H1 (cell line): ENCODE measurements at regions not wholly inside any gene's neighbourhood (a gene's known extent, or its start where the extent isn't known, plus 50 kb on each side); places are given as distances from the start of the nearest gene placed in this dataset.

Experiments
- CTCF ChIA-PET: fragments of 300-600 bp; sonication (Branson Sonifier 250); formaldehyde crosslinking; loops from one replicate; lab custom pipeline; 2021; ENCODE audit not compliant: partially characterized antibody; lab: Charles Lee
- POLR2A ChIA-PET: fragments of 300-600 bp; sonication (Branson Sonifier 250); formaldehyde crosslinking; loops from one replicate; lab custom pipeline; 2021; ENCODE audit warnings: inconsistent platforms; ENCODE audit not compliant: partially characterized antibody; lab: Charles Lee
- DNase-seq, 2 experiments: peaks; one replicate each; pipeline versions ENCODE4 v3.0.0 to v3.0.0-alpha.2; 2010 to 2022; ENCODE audit warnings: low spot score in 2 of 2, low read depth in 1 of 2, mixed read lengths in 1 of 2
- FAIRE-seq: peaks from 2 replicates; lab custom pipeline; 2011; peaks lifted over from hg19 to GRCh38; lab: Jason Lieb, UNC
- H2AFZ ChIP-seq: 2 replicates; pipeline ENCODE4 v1.8.1; 2012; ENCODE audit warnings: low read length, inconsistent platforms
- H2AK5ac ChIP-seq: 2 replicates; pipeline ENCODE4 v1.6.1; 2013; ENCODE audit warnings: low read depth, low read length
- H2BK120ac ChIP-seq: replicated peaks from 2 replicates; pipeline ENCODE3; 2013; ENCODE audit warnings: low read depth, low read length, inconsistent platforms
- H2BK12ac ChIP-seq: 2 replicates; pipeline ENCODE4 v1.6.1; 2013; ENCODE audit warnings: low read depth, low read length
- H2BK15ac ChIP-seq: 2 replicates; pipeline ENCODE4 v1.6.1; 2013; ENCODE audit warnings: low read length
- H2BK20ac ChIP-seq: 2 replicates; pipeline ENCODE4 v1.6.1; 2013; ENCODE audit warnings: low read length
- H2BK5ac ChIP-seq: 2 replicates; pipeline ENCODE4 v1.6.1; 2013; ENCODE audit warnings: low read depth, low read length
- H3K14ac ChIP-seq: 2 replicates; pipeline ENCODE4 v1.6.1; 2013; ENCODE audit warnings: inconsistent platforms; ENCODE audit not compliant: insufficient read length
- H3K18ac ChIP-seq: 2 replicates; pipeline ENCODE4 v1.6.1; 2013; ENCODE audit warnings: low read length; ENCODE audit errors: extremely low read depth
- H3K23ac ChIP-seq: 2 replicates; pipeline ENCODE4 v1.6.1; 2013; ENCODE audit warnings: inconsistent platforms; ENCODE audit not compliant: insufficient read length
- H3K23me2 ChIP-seq: 2 replicates; pipeline ENCODE4 v1.6.1; 2013; ENCODE audit warnings: low read depth, low read length
- H3K27ac ChIP-seq: 2 replicates; pipeline ENCODE4 v1.6.1; 2011; ENCODE audit warnings: low read depth, low read length, inconsistent platforms
- H3K27me3 ChIP-seq, 4 experiments: replicated peaks in 1 of 4; 1 replicate in 1 of 4; 2 replicates in 3 of 4; pipeline versions ENCODE4 v1.6.1 to v1.8.1; 2011 to 2013; ENCODE audit warnings: low read length in 3 of 4, mild to moderate bottlenecking in 3 of 4, inconsistent platforms in 2 of 4, mixed read lengths in 2 of 4, moderate library complexity in 1 of 4; ENCODE audit not compliant: control insufficient read depth in 3 of 4, insufficient read depth in 3 of 4; ENCODE audit errors: extremely low read depth in 1 of 4
- H3K36me3 ChIP-seq, 4 experiments: 2 replicates each; pipeline versions ENCODE4 v1.6.1 to v1.8.1; 2011 to 2013; ENCODE audit warnings: mild to moderate bottlenecking in 4 of 4, low read length in 3 of 4, moderate library complexity in 2 of 4, control low read depth in 1 of 4, inconsistent platforms in 1 of 4; ENCODE audit not compliant: insufficient read depth in 4 of 4, control insufficient read depth in 2 of 4
- H3K4ac ChIP-seq: replicated peaks from 2 replicates; pipeline ENCODE3; 2013; ENCODE audit warnings: low read length, low read depth, mixed read lengths, inconsistent platforms; ENCODE audit not compliant: insufficient read length
- H3K4me1 ChIP-seq, 4 experiments: replicated peaks in 1 of 4; 1 replicate in 1 of 4; 2 replicates in 3 of 4; pipeline versions ENCODE4 v1.6.1 to v1.8.1; 2011 to 2013; ENCODE audit warnings: low read length in 3 of 4, inconsistent platforms in 2 of 4, mixed read lengths in 1 of 4; ENCODE audit not compliant: insufficient read depth in 4 of 4, control insufficient read depth in 3 of 4
- H3K4me2 ChIP-seq, 2 experiments: 2 replicates each; pipeline versions ENCODE4 v1.6.1 to v1.8.1; 2011 to 2013; ENCODE audit warnings: low read depth in 2 of 2, low read length in 2 of 2, control low read depth in 1 of 2, inconsistent platforms in 1 of 2, mild to moderate bottlenecking in 1 of 2; ENCODE audit not compliant: insufficient read depth in 1 of 2
- H3K4me3 ChIP-seq, 4 experiments: fragments of 200-600, 300-600 bp in 1 of 4; sonication (generic), shearing (Covaris generic), sonication (Bioruptor Twin) in 1 of 4; 2 replicates each; pipeline versions ENCODE4 v1.5.1 to v1.8.1; 2011 to 2016; ENCODE audit warnings: low read length in 4 of 4, low read depth in 3 of 4, control low read depth in 2 of 4, inconsistent platforms in 2 of 4, mild to moderate bottlenecking in 2 of 4, mixed read lengths in 1 of 4, moderate library complexity in 1 of 4; ENCODE audit not compliant: insufficient read depth in 2 of 4; ENCODE audit errors: extremely low read depth in 1 of 4
- H3K56ac ChIP-seq: replicated peaks from 2 replicates; pipeline ENCODE3; 2013; ENCODE audit warnings: low read depth, mild to moderate bottlenecking, mixed read lengths, low read length, inconsistent platforms; ENCODE audit not compliant: insufficient read length
- H3K79me1 ChIP-seq: 2 replicates; pipeline ENCODE4 v1.6.1; 2013; ENCODE audit warnings: low read depth, low read length, control low read depth
- H3K79me2 ChIP-seq, 2 experiments: 2 replicates each; pipeline versions ENCODE4 v1.6.1 to v1.8.1; 2012 to 2013; ENCODE audit warnings: low read length in 2 of 2, mild to moderate bottlenecking in 2 of 2, inconsistent platforms in 1 of 2; ENCODE audit not compliant: insufficient read depth in 2 of 2, control insufficient read depth in 1 of 2
- H3K9ac ChIP-seq, 4 experiments: replicated peaks in 1 of 4; 1 replicate in 1 of 4; 2 replicates in 3 of 4; pipeline versions ENCODE4 v1.6.1 to v1.8.1; 2011 to 2013; ENCODE audit warnings: low read depth in 3 of 4, low read length in 3 of 4, control low read depth in 2 of 4, mild to moderate bottlenecking in 2 of 4, moderate library complexity in 2 of 4, inconsistent platforms in 1 of 4; ENCODE audit errors: extremely low read depth in 1 of 4
- H3K9me3 ChIP-seq, 2 experiments: 2 replicates each; pipeline versions ENCODE4 v1.6.1 to v1.8.1; 2012 to 2013; ENCODE audit warnings: mild to moderate bottlenecking in 2 of 2, moderate library complexity in 2 of 2, control low read depth in 1 of 2, inconsistent platforms in 1 of 2, low read depth in 1 of 2, low read length in 1 of 2, mixed read lengths in 1 of 2; ENCODE audit not compliant: insufficient read depth in 2 of 2
- H4K20me1 ChIP-seq, 2 experiments: replicated peaks in 1 of 2; 2 replicates each; pipeline versions ENCODE3 to v1.8.1; 2011 to 2013; ENCODE audit warnings: inconsistent platforms in 2 of 2, low read length in 2 of 2, mild to moderate bottlenecking in 1 of 2; ENCODE audit not compliant: insufficient read depth in 2 of 2, control insufficient read depth in 1 of 2
- H4K5ac ChIP-seq: 2 replicates; pipeline ENCODE4 v1.6.1; 2013; ENCODE audit warnings: low read length, low read depth, mixed read lengths, inconsistent platforms; ENCODE audit not compliant: insufficient read length
- H4K8ac ChIP-seq: 2 replicates; pipeline ENCODE4 v1.8.0; 2013; ENCODE audit warnings: mild to moderate bottlenecking, moderate library complexity, low read length, inconsistent platforms; ENCODE audit not compliant: insufficient read depth; ENCODE audit errors: extremely low read depth
- H4K91ac ChIP-seq: replicated peaks from 2 replicates; pipeline ENCODE3; 2013; ENCODE audit warnings: low read length, mixed read lengths, inconsistent platforms; ENCODE audit not compliant: insufficient read length
- BCL11A ChIP-seq, 2 experiments: IDR thresholded peaks; one replicate each; pipeline ENCODE4 v1.6.1; 2011; ENCODE audit warnings: low read depth in 2 of 2, low read length in 2 of 2, mild to moderate bottlenecking in 2 of 2
- CTBP2 ChIP-seq: IDR thresholded peaks from 2 replicates; pipeline ENCODE4 v1.7.0; 2011; ENCODE audit warnings: borderline replicate concordance, mild to moderate bottlenecking, moderate library complexity, mixed read lengths, low read length; ENCODE audit not compliant: insufficient read depth, insufficient read length
- EGR1 ChIP-seq: IDR thresholded peaks from 2 replicates; pipeline ENCODE4 v1.6.1; 2011; ENCODE audit warnings: low read depth, low read length, borderline replicate concordance
- HDAC2 ChIP-seq, 2 experiments: fragments of 300-600 bp in 1 of 2; sonication (generic) in 1 of 2; IDR thresholded peaks; 2 replicates each; pipeline ENCODE4 v1.6.1; 2011 to 2012; ENCODE audit warnings: low read depth in 2 of 2, low read length in 2 of 2, mild to moderate bottlenecking in 2 of 2, moderate library complexity in 2 of 2, borderline replicate concordance in 1 of 2, inconsistent platforms in 1 of 2
- RAD21 ChIP-seq, 2 experiments: IDR thresholded peaks in 1 of 2; conservative IDR thresholded peaks in 1 of 2; 2 replicates each; pipeline ENCODE4 v1.6.1; 2011; ENCODE audit warnings: low read depth in 2 of 2, low read length in 2 of 2, improper control_type of control experiment in 1 of 2, inconsistent platforms in 1 of 2, mild to moderate bottlenecking in 1 of 2, moderate library complexity in 1 of 2
- RBBP5 ChIP-seq: IDR thresholded peaks from 2 replicates; pipeline ENCODE4 v1.7.1; 2012; ENCODE audit warnings: low read depth, mild to moderate bottlenecking, inconsistent platforms, low read length, moderate library complexity, borderline replicate concordance
- SP1 ChIP-seq: IDR thresholded peaks from 2 replicates; pipeline ENCODE4 v1.6.1; 2011; ENCODE audit warnings: low read depth, low read length
- TBP ChIP-seq: IDR thresholded peaks from 2 replicates; pipeline ENCODE4 v1.6.1; 2011; ENCODE audit warnings: low read depth, low read length, improper control_type of control experiment
- TEAD4 ChIP-seq: IDR thresholded peaks from 2 replicates; pipeline ENCODE4 v1.6.1; 2012; ENCODE audit warnings: low read depth, low read length, inconsistent platforms, mixed read lengths
- WGBS, 2 experiments: shearing (Covaris generic) in 1 of 2; methylation state at CpG; one replicate each; pipeline versions ENCODE4 v1.1.6 to v1.1.7; 2013 to 2015; ENCODE audit warnings: low lambda C conversion rate in 2 of 2, mixed read lengths in 2 of 2, inconsistent platforms in 1 of 2, low coverage in 1 of 2, missing lambda C conversion rate in 1 of 2; ENCODE audit not compliant: insufficient replicate concordance in 2 of 2, insufficient coverage in 1 of 2, insufficient read length in 1 of 2; ENCODE audit errors: extremely low coverage in 1 of 2, missing lambda C conversion rate in 1 of 2; 5-methylcytosine and 5-hydroxymethylcytosine counted together
- TF ChIP-seq, protein P1 (sequence below): IDR thresholded peaks from 2 replicates; pipeline ENCODE4 v1.6.1; 2012; ENCODE audit warnings: inconsistent platforms

GRCh38 chr5:165272436-165272835, 1767.0 kb downstream of the MAT2B start:
- Histone ChIP-seq H3K56ac (no peak overlapping the region), H3K4me3 (no peak overlapping the region), H3K79me1 (no peaks in the 10 kb centered on the region), H2BK12ac (no peak overlapping the region), H2AK5ac (no peak overlapping the region), H2AFZ (no peak overlapping the region), H4K91ac (no peak overlapping the region), H3K9ac (no peak overlapping the region), H3K14ac (no peak overlapping the region), H3K27ac (no peak overlapping the region), H3K36me3 (no peaks in the 10 kb centered on the region), H3K4ac (no peak overlapping the region), H3K23me2 (no peaks in the 10 kb centered on the region), H3K27me3 (no peaks in the 10 kb centered on the region), H3K79me2 (no peaks in the 10 kb centered on the region), H3K4me1 (no peaks in the 10 kb centered on the region), H4K5ac (no peak overlapping the region), H2BK5ac (no peak overlapping the region), H3K18ac (no peak overlapping the region), H4K8ac (no peak overlapping the region), H4K20me1 (no peaks in the 10 kb centered on the region), H2BK15ac (no peak overlapping the region), H2BK120ac (no peak overlapping the region), H3K4me2 (no peak overlapping the region), H3K9me3 (no peaks in the 10 kb centered on the region; a peak in 1 of 4 replicates), H3K23ac (no peak overlapping the region), H2BK20ac (no peak overlapping the region)
- no peak for TF ChIP-seq BCL11A (IDR thresholded peaks at IDR 0.05; ENCODE audit: low read depth in 2 of 2, low read length in 2 of 2)
- TF ChIP-seq, protein P1, sequence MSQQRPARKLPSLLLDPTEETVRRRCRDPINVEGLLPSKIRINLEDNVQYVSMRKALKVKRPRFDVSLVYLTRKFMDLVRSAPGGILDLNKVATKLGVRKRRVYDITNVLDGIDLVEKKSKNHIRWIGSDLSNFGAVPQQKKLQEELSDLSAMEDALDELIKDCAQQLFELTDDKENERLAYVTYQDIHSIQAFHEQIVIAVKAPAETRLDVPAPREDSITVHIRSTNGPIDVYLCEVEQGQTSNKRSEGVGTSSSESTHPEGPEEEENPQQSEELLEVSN: no peak
- no peak for TF ChIP-seq EGR1
- no peak for TF ChIP-seq TBP
- TF ChIP-seq CTBP2: no peak
- TF ChIP-seq TEAD4: no peak
- TF ChIP-seq RBBP5: no peak
- TF ChIP-seq HDAC2 (IDR thresholded peaks at IDR 0.05; ENCODE audit: borderline replicate concordance in 1 of 2, low read depth in 2 of 2, low read length in 2 of 2): no peak
- no peak for TF ChIP-seq SP1
- no peak for TF ChIP-seq RAD21 (IDR thresholded peaks at IDR 0.05 in 1 of 2, conservative IDR thresholded peaks at IDR 0.05 in 1 of 2; ENCODE audit: low read depth in 2 of 2, low read length in 2 of 2)
- DNase-seq (no peak), FAIRE-seq (no peak)
- ChIA-PET POLR2A (no interaction called here), CTCF (interaction anchor here (1.2 kb wide), 1 partner anchor 17 kb away, joined by 3 read pairs; no protein-coding TSS in a partner anchor)
- WGBS, 2 experiments: 100% methylated on average over 2 of the region's 2 CpGs; no CpG with 5 or more reads in 1 of the 2 experiments
